Neural progenitor cell (in vitro differentiated cells): ENCODE measurements at regions not wholly inside any gene's neighbourhood (a gene's known extent, or its start where the extent isn't known, plus 50 kb on each side); places are given as distances from the start of the nearest gene placed in this dataset.

ENCODE experiments used
- CTCF ChIP-seq: fragments of 200-600 bp; sonication (generic); IDR thresholded peaks from 2 replicates; pipeline ENCODE4 v1.5.1; 2017; ENCODE audit warnings: antibody characterized with exemption, mild to moderate bottlenecking
- EZH2phosphoT487 ChIP-seq: fragments of 200-600 bp; sonication (generic); IDR thresholded peaks from 2 replicates; pipeline ENCODE4 v1.6.1; 2017; ENCODE audit warnings: antibody characterized with exemption

GRCh38 chr3:35417080-35417479 lies 222.2 kb upstream of the ARPP21 start:
- TF ChIP-seq CTCF (no peak), EZH2phosphoT487 (no peak)
